DMS 273 (cell line): ENCODE measurements at regions not wholly inside any gene's neighbourhood (a gene's known extent, or its start where the extent isn't known, plus 50 kb on each side); places are given as distances from the start of the nearest gene placed in this dataset.
"Not testable (repeated sequence)": the region's sequence is repeated elsewhere in the genome, so short reads cannot be mapped to it uniquely, and the experiment has no call there.

Experiments
- DNase-seq: peaks from one replicate; lab custom pipeline; 2025; ENCODE audit not compliant: unreplicated experiment; lab: John Stamatoyannopoulos, UW

- no peak for DNase-seq
Measured at GRCh38 chr10:84007482-84007881, 131.8 kb upstream of the GHITM start.

GRCh38 chr10:84008878-84009277 lies 130.4 kb upstream of the GHITM start:
- peak; percentile 55 for DNase-seq

GRCh38 chr10:84012431-84012830 lies 126.9 kb upstream of the GHITM start:
- no peak for DNase-seq

DNA sequence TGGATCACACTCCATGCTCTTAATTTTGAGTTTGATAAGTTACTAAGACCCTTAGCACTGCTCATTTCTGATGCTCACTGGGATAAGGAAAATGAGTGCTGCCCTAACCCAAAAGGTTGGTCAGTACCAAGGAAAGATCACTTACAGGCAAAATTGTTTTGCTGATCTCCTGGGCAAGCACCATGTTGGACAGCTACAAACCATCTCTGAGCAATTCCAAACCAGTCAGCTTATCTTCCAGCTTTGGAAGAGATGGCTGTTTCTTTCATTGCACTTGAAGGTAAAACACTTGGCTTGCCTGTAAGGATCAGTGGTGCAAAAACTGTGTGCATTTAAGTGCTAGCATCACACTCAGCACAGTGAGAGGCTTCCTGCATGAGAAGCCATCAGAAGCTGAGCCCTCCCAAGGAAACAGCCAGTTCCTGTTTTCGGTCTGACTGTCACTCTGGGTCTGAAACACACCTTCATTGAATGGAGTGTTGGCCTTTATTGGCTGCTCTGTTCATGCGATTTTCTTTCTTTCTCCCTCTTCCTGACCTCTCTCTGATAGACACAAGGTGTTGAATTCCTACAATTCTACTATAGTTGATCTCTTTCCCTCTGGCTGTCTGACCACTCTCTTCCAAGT lies 126.4 kb upstream of the GHITM start:
- DNase-seq: no peak

- no peak for DNase-seq
Measured at GRCh38 chr10:84015877-84016595, 123.3 kb upstream of the GHITM start.

DNA sequence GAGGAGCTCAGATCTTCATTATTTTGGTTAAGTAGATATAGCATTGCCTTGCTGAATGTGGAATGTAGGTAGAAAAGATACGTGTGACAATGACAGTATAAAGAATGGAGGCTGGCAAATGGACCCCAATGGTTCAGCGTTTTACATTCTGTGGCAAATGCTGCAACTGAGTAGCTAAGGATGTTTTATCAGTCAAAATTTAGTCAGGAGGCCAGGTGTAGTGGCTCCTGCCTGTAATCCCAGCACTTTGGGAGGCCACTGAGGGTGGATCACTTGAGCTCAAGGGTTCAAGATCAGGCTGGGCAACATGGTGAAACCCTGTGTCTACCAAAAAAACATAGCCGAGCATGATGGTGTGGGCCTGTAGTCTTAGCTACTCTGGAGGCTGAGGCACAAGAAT lies 120.5 kb upstream of the GHITM start:
- no peak for DNase-seq

DNA sequence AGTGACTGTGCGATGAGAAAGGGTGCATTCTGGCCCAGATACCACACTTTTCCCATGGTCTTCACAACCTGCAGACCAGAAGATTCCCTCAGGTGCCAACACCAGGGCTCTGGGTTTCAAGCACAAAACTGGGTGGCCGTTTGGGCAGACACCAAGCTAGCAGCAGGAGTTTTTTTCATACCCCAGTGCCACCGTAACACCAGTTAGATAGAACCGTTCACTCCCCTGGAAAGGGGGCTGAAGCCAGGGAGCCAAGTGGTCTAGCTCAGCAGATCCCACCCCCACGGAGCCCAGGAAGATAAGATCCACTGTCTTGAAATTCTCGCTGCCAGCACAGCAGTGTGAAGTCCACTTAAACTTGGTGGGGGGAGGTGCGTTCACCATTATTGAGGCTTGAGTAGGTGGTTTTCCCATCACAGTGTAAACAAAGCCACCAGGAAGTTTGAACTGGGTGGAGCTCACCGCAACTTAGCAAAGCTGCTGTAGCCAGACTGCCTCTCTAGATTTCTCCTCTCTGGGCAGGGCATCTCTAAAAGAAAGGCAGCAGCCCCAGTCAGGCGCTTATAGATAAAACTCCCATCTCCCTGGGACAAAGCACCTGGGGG lies 119.4 kb upstream of the GHITM start:
- not testable (repeated sequence) for DNase-seq

DNA sequence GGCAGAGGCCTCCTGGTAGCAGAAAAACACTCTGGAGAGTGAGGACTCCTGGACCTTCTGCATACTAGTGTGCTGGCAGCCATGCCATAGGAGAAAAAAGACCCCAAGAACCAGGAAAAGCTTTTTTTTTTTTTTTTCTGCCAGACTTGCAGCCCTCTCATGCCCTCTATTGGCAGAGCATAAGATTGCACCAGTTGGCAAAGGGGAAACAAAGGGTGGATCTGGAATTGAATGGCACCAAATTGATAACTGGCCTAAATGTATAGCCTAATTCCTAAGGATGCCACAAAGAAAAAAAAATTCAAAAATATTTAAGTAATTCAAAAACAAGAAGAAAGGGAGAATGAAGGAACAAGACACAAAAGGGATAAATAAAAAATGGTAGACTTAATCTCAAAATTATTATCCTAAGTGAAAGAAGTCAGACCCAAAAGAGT lies 112.5 kb upstream of the GHITM start:
- peak; percentile 57 for DNase-seq

GRCh38 chr10:84029840-84030239 lies 109.5 kb upstream of the GHITM start:
- DNase-seq: no peak

GRCh38 chr10:84038035-84038434 lies 101.3 kb upstream of the GHITM start:
- no peak for DNase-seq

DNA sequence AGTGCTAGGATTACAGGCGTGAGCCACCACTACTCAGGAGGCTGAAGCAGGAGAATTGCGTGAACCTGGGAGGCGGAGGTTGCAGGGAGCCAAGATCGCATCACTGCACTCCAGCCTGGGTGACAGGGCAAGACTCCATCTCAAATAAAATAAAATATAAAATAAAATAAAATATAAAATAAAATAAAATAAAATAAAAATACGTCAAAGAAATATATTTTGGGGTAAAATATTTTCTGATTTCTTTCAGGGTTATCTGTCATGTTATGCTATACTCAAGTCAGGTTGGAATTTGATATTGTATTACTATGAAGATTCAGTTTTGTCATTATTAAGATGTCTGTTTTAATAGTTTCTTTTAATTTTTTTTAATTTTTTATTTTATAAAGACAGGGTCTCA lies 99.4 kb upstream of the GHITM start:
- no peak for DNase-seq

GRCh38 chr10:84047258-84048010 lies 91.9 kb upstream of the GHITM start:
- no peak for DNase-seq

DNA sequence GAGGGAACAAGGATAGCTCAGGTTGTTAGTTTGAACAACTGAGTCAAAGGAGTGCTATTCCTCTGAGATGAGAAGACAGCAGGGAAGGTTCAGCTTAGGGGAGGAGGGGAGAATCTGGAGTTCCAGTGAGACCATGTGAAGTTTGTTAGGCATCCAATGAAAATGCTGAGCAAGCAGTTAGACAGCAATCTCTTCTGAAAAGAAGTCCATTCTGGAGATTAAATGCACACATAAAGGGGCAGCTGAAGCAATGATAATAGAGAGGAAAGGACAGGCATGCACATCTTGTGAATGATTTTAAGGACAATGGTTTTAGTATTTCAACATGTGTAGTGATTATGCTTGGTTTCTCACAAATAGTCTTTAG lies 89.7 kb upstream of the GHITM start:
- DNase-seq: no peak

- no peak for DNase-seq
Measured at GRCh38 chr10:84053626-84054025, 85.7 kb upstream of the GHITM start.

GRCh38 chr10:84054743-84055142 lies 84.6 kb upstream of the GHITM start:
- no peak for DNase-seq

- peak; percentile 4 for DNase-seq
Measured at GRCh38 chr10:84059526-84059925, 79.8 kb upstream of the GHITM start.

GRCh38 chr10:84063440-84063839 lies 75.9 kb upstream of the GHITM start:
- no peak for DNase-seq

GRCh38 chr10:84065804-84066601 lies 73.3 kb upstream of the GHITM start:
- DNase-seq: no peak

- no peak for DNase-seq
Measured at GRCh38 chr10:84074521-84074920, 64.8 kb upstream of the GHITM start.

DNA sequence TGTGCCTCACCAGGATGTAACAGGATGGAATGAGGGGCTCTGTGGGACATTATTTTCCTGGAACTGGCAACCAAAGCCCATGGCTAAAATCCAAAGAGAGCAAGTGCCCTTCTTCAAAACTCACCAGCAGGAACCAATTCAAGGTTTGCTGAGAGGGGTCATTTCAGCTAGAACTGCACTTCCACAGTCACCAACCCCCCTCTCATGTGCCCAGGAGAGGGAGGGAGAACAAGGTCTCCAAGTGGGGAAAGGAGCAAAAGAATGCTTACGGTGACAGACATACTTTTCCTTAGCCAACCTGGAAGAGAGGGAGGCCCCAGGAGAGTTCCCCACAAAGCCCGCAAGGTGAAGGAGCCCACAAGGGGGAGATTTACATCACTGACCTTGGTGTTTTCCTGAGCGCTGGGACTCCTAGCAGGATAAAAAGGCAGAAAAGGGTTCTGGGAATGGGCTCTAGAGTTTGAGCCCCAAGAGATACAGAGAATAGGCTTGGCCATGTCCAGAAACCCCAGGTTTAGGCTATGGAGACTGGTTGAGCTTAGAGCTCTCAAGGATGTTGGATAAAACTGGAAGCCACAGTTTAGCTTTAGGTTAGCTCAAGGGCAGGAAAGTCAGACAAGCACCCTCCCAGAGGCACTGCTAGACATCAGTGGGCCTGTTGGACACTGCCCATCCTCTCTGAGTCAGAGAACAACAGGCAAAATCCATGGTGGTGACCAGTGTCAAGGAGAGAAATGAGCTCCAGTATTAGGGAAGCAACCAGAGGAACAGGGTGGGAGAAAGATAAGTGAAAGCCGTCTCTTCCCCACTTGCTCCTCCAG lies 63.9 kb upstream of the GHITM start:
- no peak for DNase-seq
